22Rv1 (cell line): ENCODE measurements at regions not wholly inside any gene's neighbourhood (a gene's known extent, or its start where the extent isn't known, plus 50 kb on each side); places are given as distances from the start of the nearest gene placed in this dataset.

Source experiments
- CTCF ChIP-seq: fragments of 450-650 bp; IDR thresholded peaks from 2 replicates; pipeline ENCODE4 v1.5.1; 2017; ENCODE audit warnings: mild to moderate bottlenecking
- ZFX ChIP-seq: fragments of 450-650 bp; IDR thresholded peaks from 2 replicates; pipeline ENCODE4 v1.6.1; 2017; ENCODE audit warnings: antibody characterized with exemption, borderline replicate concordance

GRCh38 chr4:114527170-114527569, 71.4 kb upstream of the UGT8 start:
- TF ChIP-seq CTCF: no peak
- no peak for TF ChIP-seq ZFX
